Naive thymus-derived CD4-positive, alpha-beta T cell (primary cell): ENCODE measurements at regions not wholly inside any gene's neighbourhood (a gene's known extent, or its start where the extent isn't known, plus 50 kb on each side); places are given as distances from the start of the nearest gene placed in this dataset.

Experiments used
- ATAC-seq: fragments of 150-1000 bp; cut with Tn5 transposase; 2 replicates; pipeline ENCODE4 v1.10.0; 2021; ENCODE audit warnings: mild to moderate bottlenecking, moderate library complexity
- CTCF ChIA-PET: fragments of 350-600 bp; sonication (Branson Sonifier 250); formaldehyde crosslinking; loops from one replicate; lab custom pipeline; 2021; ENCODE audit warnings: antibody characterized with exemption; lab: Charles Lee
- POLR2A ChIA-PET: fragments of 350-600 bp; sonication (Branson Sonifier 250); formaldehyde crosslinking; loops from one replicate; lab custom pipeline; 2021; ENCODE audit warnings: antibody characterized with exemption, inconsistent platforms; lab: Charles Lee
- DNase-seq, 9 donors: peaks; one replicate each; pipeline versions ENCODE4 v3.0.0 to v3.0.0-alpha.2; 2020 to 2022; ENCODE audit warnings: mixed read lengths in 1 of 9
- H3K27ac ChIP-seq: one replicate; pipeline ENCODE4 v1.7.0; 2013; ENCODE audit warnings: mild to moderate bottlenecking, low read depth, low read length, moderate library complexity
- H3K27me3 ChIP-seq, 2 donors: one replicate each; pipeline ENCODE4 v1.7.0; 2013; ENCODE audit warnings: low read length in 2 of 2, mild to moderate bottlenecking in 2 of 2, moderate library complexity in 2 of 2; ENCODE audit not compliant: control insufficient read depth in 2 of 2, insufficient read depth in 2 of 2
- H3K36me3 ChIP-seq, 3 experiments: 1 replicate in 2 of 3; 2 replicates in 1 of 3; pipeline ENCODE4 v1.7.0; 2013; ENCODE audit warnings: low read length in 3 of 3, mild to moderate bottlenecking in 3 of 3, moderate library complexity in 1 of 3; ENCODE audit not compliant: insufficient read depth in 3 of 3, control insufficient read depth in 2 of 3
- H3K4me1 ChIP-seq, 2 donors: one replicate each; pipeline ENCODE4 v1.7.0; 2013; ENCODE audit warnings: low read length in 2 of 2, mild to moderate bottlenecking in 2 of 2, moderate library complexity in 1 of 2; ENCODE audit not compliant: control insufficient read depth in 2 of 2, insufficient read depth in 2 of 2
- H3K4me3 ChIP-seq: 2 replicates; pipeline ENCODE4 v1.7.0; 2013; ENCODE audit warnings: mild to moderate bottlenecking, low read length
- H3K9me3 ChIP-seq, 3 experiments: 1 replicate in 2 of 3; 2 replicates in 1 of 3; pipeline ENCODE4 v1.7.0; 2013; ENCODE audit warnings: low read length in 3 of 3; ENCODE audit not compliant: control insufficient read depth in 2 of 3
- H3K27ac Mint-ChIP-seq, 9 donors: one replicate each; pipeline ENCODE4 v1.8.0; 2020 to 2022; ENCODE audit warnings: mixed read lengths in 9 of 9, mild to moderate bottlenecking in 8 of 9, moderate library complexity in 5 of 9, inconsistent platforms in 2 of 9
- H3K27me3 Mint-ChIP-seq, 5 donors: one replicate each; pipeline ENCODE4 v1.8.0; 2021 to 2022; ENCODE audit warnings: mixed read lengths in 5 of 5, mild to moderate bottlenecking in 1 of 5
- H3K36me3 Mint-ChIP-seq, 5 donors: one replicate each; pipeline ENCODE4 v1.8.0; 2020 to 2022; ENCODE audit warnings: mixed read lengths in 5 of 5, mild to moderate bottlenecking in 3 of 5, inconsistent platforms in 1 of 5
- H3K4me1 Mint-ChIP-seq, 7 donors: one replicate each; pipeline ENCODE4 v1.8.0; 2020 to 2022; ENCODE audit warnings: mixed read lengths in 7 of 7, mild to moderate bottlenecking in 3 of 7, inconsistent platforms in 1 of 7
- H3K4me3 Mint-ChIP-seq, 10 donors: one replicate each; pipeline ENCODE4 v1.8.0; 2020 to 2022; ENCODE audit warnings: mild to moderate bottlenecking in 10 of 10, mixed read lengths in 10 of 10, moderate library complexity in 6 of 10, inconsistent platforms in 2 of 10
- H3K9me3 Mint-ChIP-seq, 11 donors: one replicate each; pipeline ENCODE4 v1.8.0; 2020 to 2022; ENCODE audit warnings: mixed read lengths in 11 of 11, mild to moderate bottlenecking in 4 of 11, inconsistent platforms in 1 of 11, moderate library complexity in 1 of 11
- intact Hi-C, 2 donors: fragments of 100-400 bp; cut with micrococcal nuclease; formaldehyde crosslinking; loops; one replicate each; pipeline ENCODE4 v1.15.1; 2023

DNA sequence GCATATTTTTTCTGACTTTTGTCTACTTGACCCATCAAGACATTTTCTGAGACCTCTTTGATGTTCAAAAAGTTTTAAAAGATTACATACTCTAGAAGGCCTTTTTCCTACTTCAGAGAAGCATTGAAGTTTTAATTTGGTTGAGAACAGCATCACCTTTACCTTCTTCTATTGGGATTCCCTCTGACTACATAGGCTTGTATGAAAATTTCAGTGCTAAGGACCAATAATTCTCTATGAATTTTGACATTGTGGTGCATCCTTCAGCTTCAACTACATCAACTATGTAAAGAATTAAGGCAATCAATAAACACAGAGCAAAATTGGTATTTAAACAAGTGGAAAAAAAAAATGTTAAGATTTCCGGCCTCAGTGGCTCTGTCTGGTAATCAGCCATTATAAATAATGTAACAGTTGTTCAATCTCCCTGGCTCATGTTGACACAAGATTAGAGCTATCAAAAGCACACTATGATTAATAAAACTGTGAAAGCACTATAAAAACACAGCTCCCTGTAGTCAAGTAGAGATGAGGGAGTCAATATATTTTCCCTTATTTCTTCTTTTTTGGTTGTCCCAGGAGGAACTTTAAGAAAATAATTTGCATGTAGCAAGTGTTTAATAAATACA lies 627.0 kb upstream of the SYT4 start:
- H3K4me1 ChIP-seq, result no peaks in the 10 kb centered on the region
- H3K27me3 Mint-ChIP-seq, result no peaks in the 10 kb centered on the region
- H3K4me3 Mint-ChIP-seq, result no peak overlapping the region
- H3K4me1 Mint-ChIP-seq, result no peaks in the 10 kb centered on the region
- DNase-seq (no peak), ATAC-seq (no peak)
- no peaks in the 10 kb centered on the region for H3K36me3 Mint-ChIP-seq
- peaks cover 0 to 8% (median 0%) of the 10 kb centered on the region in 11 donors for H3K9me3 Mint-ChIP-seq
- no peak overlapping the region for H3K27ac ChIP-seq
- H3K27ac Mint-ChIP-seq, result no peak overlapping the region
- no peaks in the 10 kb centered on the region for H3K36me3 ChIP-seq
- no peaks in the 10 kb centered on the region for H3K27me3 ChIP-seq
- ChIA-PET CTCF (no interaction called here), POLR2A (no interaction called here)
- intact Hi-C loops, result no loop called here
- no peaks in the 10 kb centered on the region for H3K9me3 ChIP-seq
- H3K4me3 ChIP-seq, result no peak overlapping the region

DNA sequence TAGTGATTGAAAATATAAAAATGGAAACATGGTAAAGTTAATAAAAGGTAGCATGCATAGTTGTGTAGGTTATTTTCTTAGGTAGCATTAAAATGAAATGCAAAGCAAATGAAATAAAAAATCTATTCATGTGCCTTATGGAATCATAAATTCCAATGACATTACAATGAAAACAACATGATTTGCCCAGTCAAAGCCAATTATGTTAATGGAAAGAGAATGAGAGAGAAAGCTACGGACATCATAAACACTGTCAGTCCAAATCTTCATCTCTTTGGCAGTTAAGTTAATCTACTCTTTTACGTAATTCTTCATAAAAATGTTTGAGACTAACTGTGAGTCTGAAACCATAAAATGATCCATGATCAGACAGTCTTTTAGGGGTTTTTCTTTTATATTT lies 636.7 kb upstream of the SYT4 start:
- Mint-ChIP-seq H3K27ac (no peak overlapping the region), H3K27me3 (no peaks in the 10 kb centered on the region)

DNA sequence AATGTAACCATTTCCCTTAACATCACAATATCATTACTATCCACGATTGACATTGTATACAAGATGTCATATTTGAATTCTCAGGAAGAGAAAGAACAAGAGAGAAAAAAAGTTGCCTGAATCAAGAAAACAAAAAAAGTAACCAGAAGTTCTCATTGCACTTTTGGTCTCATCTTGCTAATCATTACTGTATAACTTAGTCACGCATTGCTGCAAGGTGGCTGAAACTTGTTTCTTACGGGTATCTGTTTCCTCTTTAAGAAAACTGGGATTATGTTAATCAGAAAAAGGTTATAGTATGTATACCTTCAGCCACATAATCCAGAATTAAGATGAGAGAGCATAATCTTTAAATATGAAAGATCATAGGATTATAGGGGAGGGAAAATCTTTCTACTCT lies 639.7 kb upstream of the SYT4 start:
- POLR2A ChIA-PET, result no interaction called here
- no peaks in the 10 kb centered on the region for H3K9me3 ChIP-seq
- Mint-ChIP-seq H3K4me3 (no peak overlapping the region), H3K27me3 (no peaks in the 10 kb centered on the region), H3K4me1 (no peaks in the 10 kb centered on the region), H3K9me3 (peaks cover 0 to 22% (median 3%) of the 10 kb centered on the region in 11 donors), H3K36me3 (no peaks in the 10 kb centered on the region), H3K27ac (no peak overlapping the region)
- H3K27ac ChIP-seq, result no peak overlapping the region
- DNase-seq, result no peak
- CTCF ChIA-PET, result no interaction called here
- H3K27me3 ChIP-seq, result no peaks in the 10 kb centered on the region
- no peak overlapping the region for H3K4me3 ChIP-seq
- H3K36me3 ChIP-seq, result no peaks in the 10 kb centered on the region
- ATAC-seq, result no peak
- no peaks in the 10 kb centered on the region for H3K4me1 ChIP-seq
- intact Hi-C loops, result no loop called here

More for the DNA sequence above, 636.7 kb upstream of the SYT4 start:
- H3K36me3 ChIP-seq, result no peaks in the 10 kb centered on the region
- DNase-seq (no peak), ATAC-seq (no peak)
- CTCF ChIA-PET, result no interaction called here
- intact Hi-C loops, result no loop called here
- Mint-ChIP-seq H3K9me3 (peaks cover 0 to 24% (median 7%) of the 10 kb centered on the region in 11 donors), H3K4me3 (no peak overlapping the region), H3K36me3 (no peaks in the 10 kb centered on the region), H3K4me1 (no peaks in the 10 kb centered on the region)
- H3K27me3 ChIP-seq, result no peaks in the 10 kb centered on the region
- H3K9me3 ChIP-seq, result no peaks in the 10 kb centered on the region
- POLR2A ChIA-PET, result no interaction called here
- H3K27ac ChIP-seq, result no peak overlapping the region
- no peak overlapping the region for H3K4me3 ChIP-seq
- no peaks in the 10 kb centered on the region for H3K4me1 ChIP-seq

DNA sequence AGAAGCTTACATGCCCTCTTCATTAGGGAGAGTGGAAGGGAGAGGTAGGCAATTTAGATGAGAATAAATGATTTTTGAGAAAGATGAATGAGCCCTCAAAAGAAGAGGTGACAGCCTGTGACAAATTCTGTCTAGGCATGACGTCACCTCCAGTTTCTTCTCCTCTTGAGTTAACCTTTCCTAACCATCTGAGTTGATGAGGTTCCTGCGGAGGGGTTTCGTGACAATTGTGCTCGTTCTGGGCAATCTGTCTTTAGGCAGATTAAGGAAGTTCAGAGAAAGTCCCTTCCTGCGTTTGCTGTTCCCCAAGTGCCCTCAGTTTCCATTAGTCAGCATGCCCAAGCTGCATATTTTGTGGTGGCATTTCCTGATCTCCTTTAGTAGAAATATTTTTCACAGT lies 640.2 kb upstream of the SYT4 start:
- CTCF ChIA-PET, result no interaction called here

DNA sequence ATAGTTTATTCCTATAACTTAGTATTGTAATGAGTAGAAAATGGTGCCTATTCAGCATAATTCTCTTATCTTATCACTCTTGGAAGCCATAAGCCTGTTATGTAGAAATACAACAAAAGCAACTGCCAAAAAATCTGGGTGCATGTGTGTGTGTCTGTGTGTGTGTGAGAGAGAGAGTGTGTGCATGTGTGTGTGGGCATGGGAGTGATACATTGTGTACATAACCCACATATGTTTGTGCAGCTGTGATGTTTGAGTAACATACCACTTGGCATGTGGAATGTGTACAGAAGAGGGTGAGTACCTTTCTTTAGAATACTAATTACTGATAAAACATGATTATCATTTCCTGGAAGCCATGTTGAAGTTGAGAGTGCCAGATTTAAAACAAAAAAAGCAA lies 642.3 kb upstream of the SYT4 start:
- DNase-seq (no peak), ATAC-seq (no peak)
- no peaks in the 10 kb centered on the region for H3K4me1 ChIP-seq
- ChIA-PET CTCF (no interaction called here), POLR2A (no interaction called here)
- H3K27ac ChIP-seq, result no peak overlapping the region
- intact Hi-C loops, result no loop called here
- no peak overlapping the region for H3K27ac Mint-ChIP-seq
- no peaks in the 10 kb centered on the region for H3K9me3 ChIP-seq
- H3K4me3 ChIP-seq, result no peak overlapping the region
- H3K4me3 Mint-ChIP-seq, result no peak overlapping the region
- H3K36me3 ChIP-seq, result no peaks in the 10 kb centered on the region
- peaks cover 0 to 15% (median 3%) of the 10 kb centered on the region in 11 donors for H3K9me3 Mint-ChIP-seq
- no peaks in the 10 kb centered on the region for H3K27me3 ChIP-seq
- no peaks in the 10 kb centered on the region for H3K36me3 Mint-ChIP-seq
- no peaks in the 10 kb centered on the region for H3K27me3 Mint-ChIP-seq
- no peaks in the 10 kb centered on the region for H3K4me1 Mint-ChIP-seq

More for the DNA sequence above, 640.2 kb upstream of the SYT4 start:
- intact Hi-C loops, result no loop called here
- H3K9me3 ChIP-seq, result no peaks in the 10 kb centered on the region
- no peak overlapping the region for H3K27ac Mint-ChIP-seq
- no peaks in the 10 kb centered on the region for H3K27me3 Mint-ChIP-seq
- POLR2A ChIA-PET, result no interaction called here
- H3K36me3 ChIP-seq, result no peaks in the 10 kb centered on the region
- H3K4me1 Mint-ChIP-seq, result no peaks in the 10 kb centered on the region
- no peak overlapping the region for H3K27ac ChIP-seq
- DNase-seq (no peak), ATAC-seq (no peak)
- H3K36me3 Mint-ChIP-seq, result no peaks in the 10 kb centered on the region
- H3K4me3 ChIP-seq, result no peak overlapping the region
- peaks cover 0 to 17% (median 0%) of the 10 kb centered on the region in 11 donors for H3K9me3 Mint-ChIP-seq
- H3K4me1 ChIP-seq, result no peaks in the 10 kb centered on the region
- H3K4me3 Mint-ChIP-seq, result no peak overlapping the region
- H3K27me3 ChIP-seq, result no peaks in the 10 kb centered on the region

DNA sequence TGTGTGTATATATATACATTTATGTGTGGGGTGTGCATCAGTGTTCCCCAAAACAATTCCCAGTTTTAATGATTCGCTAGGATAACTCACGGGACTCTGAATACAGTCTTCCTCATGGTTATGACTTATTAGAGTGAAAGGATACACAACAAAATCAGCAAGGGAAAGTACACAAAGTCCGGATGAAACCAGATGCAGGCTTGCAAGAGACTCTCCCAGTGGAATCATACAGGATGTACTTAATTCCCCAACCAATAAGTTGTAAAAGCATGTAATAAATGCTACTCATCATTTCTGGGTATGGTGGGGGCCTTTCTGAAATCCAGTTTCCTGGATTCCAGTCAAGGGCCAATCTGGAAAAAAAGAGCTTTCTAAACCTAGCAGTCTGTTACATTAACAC lies 654.1 kb upstream of the SYT4 start:
- no peak overlapping the region for H3K27ac ChIP-seq
- H3K36me3 ChIP-seq, result no peaks in the 10 kb centered on the region
- intact Hi-C loops, result no loop called here
- ATAC-seq (no peak), DNase-seq (no peak)
- no peaks in the 10 kb centered on the region for H3K9me3 ChIP-seq
- H3K4me3 Mint-ChIP-seq, result no peak overlapping the region
- ChIA-PET CTCF (no interaction called here), POLR2A (no interaction called here)
- H3K27ac Mint-ChIP-seq, result no peak overlapping the region
- H3K4me1 Mint-ChIP-seq, result no peaks in the 10 kb centered on the region
- H3K27me3 Mint-ChIP-seq, result no peaks in the 10 kb centered on the region
- no peak overlapping the region for H3K4me3 ChIP-seq
- no peaks in the 10 kb centered on the region for H3K27me3 ChIP-seq
- no peaks in the 10 kb centered on the region for H3K36me3 Mint-ChIP-seq
- H3K9me3 Mint-ChIP-seq, result peaks cover 0 to 13% (median 3%) of the 10 kb centered on the region in 11 donors
- H3K4me1 ChIP-seq, result no peaks in the 10 kb centered on the region

DNA sequence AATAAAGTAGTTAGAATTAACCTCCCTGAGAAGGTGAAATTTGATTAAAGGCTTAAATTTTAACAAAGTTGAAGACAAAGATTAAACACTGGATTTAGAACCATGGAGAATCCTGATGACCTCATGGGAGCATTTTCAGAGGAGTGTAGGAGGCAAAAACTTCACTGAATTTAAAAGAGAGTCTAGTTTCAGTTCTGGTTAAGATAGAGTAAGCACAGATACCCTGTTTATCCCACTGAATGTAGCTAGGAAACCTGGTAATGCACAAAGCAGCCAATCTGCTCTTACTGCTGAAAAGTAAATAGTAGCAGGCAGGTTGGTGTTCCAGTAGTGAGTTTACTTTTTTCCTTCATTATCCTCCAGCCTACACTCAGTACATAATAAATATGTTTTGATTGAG lies 654.9 kb upstream of the SYT4 start:
- H3K27me3 Mint-ChIP-seq, result no peaks in the 10 kb centered on the region
- DNase-seq (no peak), ATAC-seq (no peak)
- H3K27ac ChIP-seq, result no peak overlapping the region
- POLR2A ChIA-PET, result no interaction called here
- H3K4me3 ChIP-seq, result no peak overlapping the region
- no peaks in the 10 kb centered on the region for H3K36me3 ChIP-seq
- H3K9me3 ChIP-seq, result no peaks in the 10 kb centered on the region
- no peaks in the 10 kb centered on the region for H3K4me1 Mint-ChIP-seq
- no peak overlapping the region for H3K27ac Mint-ChIP-seq
- no peak overlapping the region for H3K4me3 Mint-ChIP-seq
- no peaks in the 10 kb centered on the region for H3K4me1 ChIP-seq
- intact Hi-C loops, result no loop called here
- H3K9me3 Mint-ChIP-seq, result peaks cover 0 to 13% (median 3%) of the 10 kb centered on the region in 11 donors
- H3K36me3 Mint-ChIP-seq, result no peaks in the 10 kb centered on the region
- no peaks in the 10 kb centered on the region for H3K27me3 ChIP-seq
- CTCF ChIA-PET, result no interaction called here
